RWPE2 (cell line): ENCODE measurements at regions not wholly inside any gene's neighbourhood (a gene's known extent, or its start where the extent isn't known, plus 50 kb on each side); places are given as distances from the start of the nearest gene placed in this dataset.

Source experiments
- ATAC-seq: fragments of 200-7000 bp; cut with Tn5 transposase; 3 replicates; pipeline ENCODE4 v1.9.1; 2021; ENCODE audit warnings: low read depth
- DNase-seq: peaks from one replicate; pipeline ENCODE4 v3.0.0-alpha.2; 2020; ENCODE audit warnings: low spot score
- H3K27ac ChIP-seq: fragments of 450-650 bp; 2 replicates; pipeline ENCODE4 v1.5.1; 2017; ENCODE audit warnings: mild to moderate bottlenecking; ENCODE audit not compliant: poor library complexity, severe bottlenecking
- H3K27me3 ChIP-seq: fragments of 250-450 bp; sonication (Bioruptor Pico); 2 replicates; pipeline ENCODE4 v1.5.1; 2021; ENCODE audit warnings: mild to moderate bottlenecking, moderate library complexity; ENCODE audit not compliant: insufficient read depth, poor library complexity, severe bottlenecking
- H3K36me3 ChIP-seq: fragments of 250-450 bp; sonication (Bioruptor Pico); 2 replicates; pipeline ENCODE4 v1.5.1; 2020; ENCODE audit warnings: low read depth, mild to moderate bottlenecking, moderate library complexity
- H3K4me1 ChIP-seq: fragments of 250-450 bp; sonication (Bioruptor Pico); 2 replicates; pipeline ENCODE4 v1.5.1; 2021; ENCODE audit warnings: mild to moderate bottlenecking, moderate library complexity; ENCODE audit not compliant: insufficient read depth, poor library complexity, severe bottlenecking
- H3K4me3 ChIP-seq: fragments of 250-450 bp; sonication (Bioruptor Pico); 2 replicates; pipeline ENCODE4 v1.5.1; 2021; ENCODE audit warnings: mild to moderate bottlenecking, moderate library complexity; ENCODE audit not compliant: severe bottlenecking
- H3K9me3 ChIP-seq: fragments of 250-450 bp; sonication (Bioruptor Pico); 2 replicates; pipeline ENCODE4 v1.5.1; 2021; ENCODE audit warnings: mild to moderate bottlenecking, moderate library complexity; ENCODE audit not compliant: severe bottlenecking
- TF ChIP-seq, protein P1 (sequence below): fragments of 450-650 bp; IDR thresholded peaks from one replicate; pipeline ENCODE4 v1.5.1; 2017; ENCODE audit warnings: mild to moderate bottlenecking, moderate library complexity; ENCODE audit not compliant: poor library complexity, severe bottlenecking

DNA sequence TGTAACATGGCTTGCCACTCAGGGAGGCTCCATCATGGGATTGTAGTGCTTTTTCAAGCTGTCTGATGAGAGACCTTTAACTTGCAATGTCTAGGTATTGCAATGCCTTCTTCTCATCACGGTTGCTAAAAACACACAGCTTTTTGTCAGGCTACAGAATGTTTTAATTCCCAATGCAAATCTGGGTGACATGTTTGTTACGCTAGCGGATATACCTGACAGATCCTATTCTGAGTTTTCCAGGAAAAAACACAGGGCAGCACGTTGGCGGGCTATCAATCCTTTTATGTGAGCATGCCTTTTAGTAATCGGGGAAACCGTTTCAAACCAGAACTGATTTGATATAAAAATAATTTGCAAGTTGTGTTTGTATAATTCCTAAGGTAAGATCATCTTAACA is 577.2 kb upstream of the MAP3K7 start:
- peaks cover 21% of the 10 kb centered on the region for H3K27me3 ChIP-seq
- no peaks in the 10 kb centered on the region for H3K36me3 ChIP-seq
- no peak for DNase-seq
- H3K4me1 ChIP-seq, result no peaks in the 10 kb centered on the region
- no peak overlapping the region for H3K4me3 ChIP-seq
- no peak overlapping the region for H3K27ac ChIP-seq
- ATAC-seq, result no peak
- TF ChIP-seq, protein P1, sequence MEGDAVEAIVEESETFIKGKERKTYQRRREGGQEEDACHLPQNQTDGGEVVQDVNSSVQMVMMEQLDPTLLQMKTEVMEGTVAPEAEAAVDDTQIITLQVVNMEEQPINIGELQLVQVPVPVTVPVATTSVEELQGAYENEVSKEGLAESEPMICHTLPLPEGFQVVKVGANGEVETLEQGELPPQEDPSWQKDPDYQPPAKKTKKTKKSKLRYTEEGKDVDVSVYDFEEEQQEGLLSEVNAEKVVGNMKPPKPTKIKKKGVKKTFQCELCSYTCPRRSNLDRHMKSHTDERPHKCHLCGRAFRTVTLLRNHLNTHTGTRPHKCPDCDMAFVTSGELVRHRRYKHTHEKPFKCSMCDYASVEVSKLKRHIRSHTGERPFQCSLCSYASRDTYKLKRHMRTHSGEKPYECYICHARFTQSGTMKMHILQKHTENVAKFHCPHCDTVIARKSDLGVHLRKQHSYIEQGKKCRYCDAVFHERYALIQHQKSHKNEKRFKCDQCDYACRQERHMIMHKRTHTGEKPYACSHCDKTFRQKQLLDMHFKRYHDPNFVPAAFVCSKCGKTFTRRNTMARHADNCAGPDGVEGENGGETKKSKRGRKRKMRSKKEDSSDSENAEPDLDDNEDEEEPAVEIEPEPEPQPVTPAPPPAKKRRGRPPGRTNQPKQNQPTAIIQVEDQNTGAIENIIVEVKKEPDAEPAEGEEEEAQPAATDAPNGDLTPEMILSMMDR, result no peak
- no peaks in the 10 kb centered on the region for H3K9me3 ChIP-seq

DNA sequence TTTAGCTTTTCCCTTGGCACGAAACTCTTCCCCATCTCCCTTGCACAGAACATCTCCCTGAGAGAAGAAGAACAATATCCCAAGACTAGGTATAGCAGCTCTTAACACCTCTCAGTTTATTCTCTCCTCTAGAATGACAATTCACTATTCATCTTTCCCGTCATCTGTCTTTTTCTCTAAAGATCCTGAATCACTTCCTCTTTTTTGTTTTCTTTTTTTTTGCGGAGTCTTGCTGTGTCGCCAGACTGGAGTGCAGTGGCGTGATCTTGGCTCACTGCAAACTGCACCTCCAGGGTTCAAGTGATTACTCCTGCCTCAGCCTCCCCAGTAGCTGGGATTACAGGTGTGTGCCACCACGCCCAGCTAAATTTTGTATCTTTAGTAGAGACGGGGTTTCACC is 574.4 kb upstream of the MAP3K7 start:
- H3K9me3 ChIP-seq, result no peaks in the 10 kb centered on the region
- DNase-seq, result no peak
- no peaks in the 10 kb centered on the region for H3K4me1 ChIP-seq
- TF ChIP-seq, protein P1, result no peak
- H3K27ac ChIP-seq, result no peak overlapping the region
- H3K27me3 ChIP-seq, result peaks cover 12% of the 10 kb centered on the region
- H3K36me3 ChIP-seq, result no peaks in the 10 kb centered on the region
- ATAC-seq, result no peak
- no peak overlapping the region for H3K4me3 ChIP-seq

DNA sequence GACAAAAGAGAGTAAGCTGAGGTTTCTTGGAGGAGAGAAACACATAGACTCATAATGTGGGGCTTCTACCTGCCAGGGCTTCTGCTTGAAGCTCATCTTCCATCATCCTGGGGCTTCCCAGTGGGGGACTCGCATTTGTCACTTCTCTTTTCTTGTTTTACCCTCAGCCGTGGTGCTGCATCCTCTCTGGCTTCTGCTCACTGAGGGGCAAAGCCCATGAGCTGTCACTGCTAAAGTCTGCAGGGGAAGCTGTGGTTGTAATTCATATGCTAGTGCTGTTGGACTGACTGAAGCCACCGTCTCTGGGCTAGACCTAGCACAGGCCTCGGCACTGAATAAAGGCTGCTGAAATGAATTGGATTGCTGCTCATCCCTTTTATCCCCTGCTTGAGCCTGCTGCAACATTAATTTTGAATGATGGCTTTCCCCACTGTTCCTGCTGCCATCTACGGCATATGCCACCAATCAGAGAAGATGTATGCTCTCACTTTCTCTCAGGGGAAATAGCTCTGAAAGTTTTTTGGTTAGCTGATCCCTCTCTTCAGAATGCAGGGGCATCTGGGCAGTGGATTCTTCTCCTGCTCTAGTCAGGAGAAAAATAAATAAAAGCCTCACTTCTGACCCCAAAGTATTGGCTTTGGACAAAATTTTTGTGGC is 568.4 kb upstream of the MAP3K7 start:
- no peak overlapping the region for H3K27ac ChIP-seq
- DNase-seq (no peak), ATAC-seq (no peak)
- no peak overlapping the region for H3K4me3 ChIP-seq
- no peaks in the 10 kb centered on the region for H3K27me3 ChIP-seq
- no peaks in the 10 kb centered on the region for H3K36me3 ChIP-seq
- TF ChIP-seq, protein P1, result no peak
- H3K9me3 ChIP-seq, result no peaks in the 10 kb centered on the region
- no peaks in the 10 kb centered on the region for H3K4me1 ChIP-seq

DNA sequence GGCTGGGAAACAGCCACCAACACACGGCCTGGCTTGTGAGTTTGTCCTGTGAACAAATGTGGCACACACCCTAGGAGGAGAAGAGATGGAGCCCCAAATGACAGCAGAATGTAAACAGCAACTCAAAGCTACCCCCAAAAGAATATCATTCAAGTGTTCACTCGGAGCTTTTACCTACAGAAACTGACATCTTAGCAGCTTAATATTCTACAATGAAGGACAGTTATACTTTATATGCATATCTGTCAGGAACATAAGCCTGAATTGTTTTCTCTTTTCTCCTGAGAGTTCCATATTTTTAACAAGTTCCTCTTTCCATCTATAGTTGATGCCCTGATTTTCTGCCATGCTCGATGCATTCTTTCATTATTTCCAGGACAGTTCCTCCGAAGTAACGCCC is 566.0 kb upstream of the MAP3K7 start:
- H3K27me3 ChIP-seq, result no peaks in the 10 kb centered on the region
- ATAC-seq (no peak), DNase-seq (no peak)
- H3K4me3 ChIP-seq, result no peak overlapping the region
- TF ChIP-seq, protein P1, result no peak
- no peaks in the 10 kb centered on the region for H3K4me1 ChIP-seq
- H3K36me3 ChIP-seq, result no peaks in the 10 kb centered on the region
- H3K27ac ChIP-seq, result no peak overlapping the region
- H3K9me3 ChIP-seq, result no peaks in the 10 kb centered on the region

DNA sequence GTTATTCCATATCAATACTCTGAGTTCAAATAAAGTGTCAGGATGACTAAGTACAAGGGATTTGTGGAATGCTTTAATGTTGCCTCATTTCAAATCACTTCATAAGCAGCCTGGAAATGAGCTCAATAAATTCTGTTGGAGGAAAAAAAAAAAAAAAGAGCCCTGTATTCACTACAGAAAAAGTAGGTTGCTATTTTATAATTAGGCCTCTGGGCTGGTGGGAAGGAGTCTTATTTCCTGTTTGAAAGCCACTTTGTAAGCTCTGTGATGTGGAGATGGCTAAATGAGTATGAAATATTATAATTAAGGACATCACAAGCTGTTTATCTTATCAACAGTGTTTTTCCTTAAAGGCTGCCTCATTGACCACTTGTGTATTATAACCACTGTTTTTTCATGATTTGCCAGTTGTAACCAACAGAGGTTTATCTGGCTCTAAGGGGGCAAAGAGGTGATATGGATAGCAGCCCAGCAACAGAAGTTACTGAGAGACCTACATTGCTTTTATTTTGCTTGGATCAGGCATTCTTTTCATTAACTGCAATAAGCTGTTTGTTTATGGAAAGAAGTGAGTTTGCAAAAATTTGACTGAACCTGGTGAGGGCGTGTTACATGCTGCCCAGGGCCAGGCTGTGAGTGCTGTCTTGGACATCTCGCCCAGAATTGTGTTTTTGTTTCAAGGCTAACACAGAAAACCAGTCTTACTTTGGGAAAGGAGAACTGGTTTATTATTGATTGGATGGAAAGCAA is 563.3 kb upstream of the MAP3K7 start:
- no peak for ATAC-seq
- DNase-seq, result no peak
- TF ChIP-seq, protein P1, result no peak
- H3K36me3 ChIP-seq, result no peaks in the 10 kb centered on the region
- no peak overlapping the region for H3K27ac ChIP-seq
- H3K4me1 ChIP-seq, result no peaks in the 10 kb centered on the region
- no peaks in the 10 kb centered on the region for H3K27me3 ChIP-seq
- H3K9me3 ChIP-seq, result no peaks in the 10 kb centered on the region
- no peak overlapping the region for H3K4me3 ChIP-seq
